ENCODE measurements at regions not wholly inside any gene's neighbourhood (a gene's known extent, or its start where the extent isn't known, plus 50 kb on each side); places are given as distances from the start of the nearest gene placed in this dataset.

DNA sequence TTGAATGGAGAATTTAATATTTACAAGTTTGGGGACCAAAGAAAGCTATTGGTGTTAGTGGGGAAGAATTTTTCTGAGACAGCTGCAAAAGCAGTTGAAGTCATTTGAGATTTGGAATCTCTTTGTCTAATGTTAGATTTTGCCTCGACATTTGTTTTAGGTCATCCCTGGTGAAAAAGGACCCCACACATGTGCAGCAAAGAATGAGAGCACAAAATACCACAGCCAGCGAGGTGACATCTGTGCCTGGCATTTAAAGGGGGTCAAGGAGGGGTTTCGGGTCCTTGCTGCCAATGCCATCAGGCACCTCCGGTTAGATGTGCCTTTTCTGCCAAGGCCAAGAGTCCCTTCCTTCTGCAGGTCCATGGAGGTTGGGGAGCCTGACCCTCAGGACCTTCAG, 173.3 kb downstream of the TRIB2 start (continued):
- TF ChIP-seq, protein P1, sequence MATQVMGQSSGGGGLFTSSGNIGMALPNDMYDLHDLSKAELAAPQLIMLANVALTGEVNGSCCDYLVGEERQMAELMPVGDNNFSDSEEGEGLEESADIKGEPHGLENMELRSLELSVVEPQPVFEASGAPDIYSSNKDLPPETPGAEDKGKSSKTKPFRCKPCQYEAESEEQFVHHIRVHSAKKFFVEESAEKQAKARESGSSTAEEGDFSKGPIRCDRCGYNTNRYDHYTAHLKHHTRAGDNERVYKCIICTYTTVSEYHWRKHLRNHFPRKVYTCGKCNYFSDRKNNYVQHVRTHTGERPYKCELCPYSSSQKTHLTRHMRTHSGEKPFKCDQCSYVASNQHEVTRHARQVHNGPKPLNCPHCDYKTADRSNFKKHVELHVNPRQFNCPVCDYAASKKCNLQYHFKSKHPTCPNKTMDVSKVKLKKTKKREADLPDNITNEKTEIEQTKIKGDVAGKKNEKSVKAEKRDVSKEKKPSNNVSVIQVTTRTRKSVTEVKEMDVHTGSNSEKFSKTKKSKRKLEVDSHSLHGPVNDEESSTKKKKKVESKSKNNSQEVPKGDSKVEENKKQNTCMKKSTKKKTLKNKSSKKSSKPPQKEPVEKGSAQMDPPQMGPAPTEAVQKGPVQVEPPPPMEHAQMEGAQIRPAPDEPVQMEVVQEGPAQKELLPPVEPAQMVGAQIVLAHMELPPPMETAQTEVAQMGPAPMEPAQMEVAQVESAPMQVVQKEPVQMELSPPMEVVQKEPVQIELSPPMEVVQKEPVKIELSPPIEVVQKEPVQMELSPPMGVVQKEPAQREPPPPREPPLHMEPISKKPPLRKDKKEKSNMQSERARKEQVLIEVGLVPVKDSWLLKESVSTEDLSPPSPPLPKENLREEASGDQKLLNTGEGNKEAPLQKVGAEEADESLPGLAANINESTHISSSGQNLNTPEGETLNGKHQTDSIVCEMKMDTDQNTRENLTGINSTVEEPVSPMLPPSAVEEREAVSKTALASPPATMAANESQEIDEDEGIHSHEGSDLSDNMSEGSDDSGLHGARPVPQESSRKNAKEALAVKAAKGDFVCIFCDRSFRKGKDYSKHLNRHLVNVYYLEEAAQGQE (IDR thresholded peaks at IDR 0.05; ENCODE audit: unreplicated experiment): no peak
- no peak for TF ChIP-seq ZNF114 (CRISPR knock-in tag; IDR thresholded peaks at IDR 0.05)
- TF ChIP-seq JUNB (IDR thresholded peaks at IDR 0.05; ENCODE audit: unreplicated experiment): no peak

DNA sequence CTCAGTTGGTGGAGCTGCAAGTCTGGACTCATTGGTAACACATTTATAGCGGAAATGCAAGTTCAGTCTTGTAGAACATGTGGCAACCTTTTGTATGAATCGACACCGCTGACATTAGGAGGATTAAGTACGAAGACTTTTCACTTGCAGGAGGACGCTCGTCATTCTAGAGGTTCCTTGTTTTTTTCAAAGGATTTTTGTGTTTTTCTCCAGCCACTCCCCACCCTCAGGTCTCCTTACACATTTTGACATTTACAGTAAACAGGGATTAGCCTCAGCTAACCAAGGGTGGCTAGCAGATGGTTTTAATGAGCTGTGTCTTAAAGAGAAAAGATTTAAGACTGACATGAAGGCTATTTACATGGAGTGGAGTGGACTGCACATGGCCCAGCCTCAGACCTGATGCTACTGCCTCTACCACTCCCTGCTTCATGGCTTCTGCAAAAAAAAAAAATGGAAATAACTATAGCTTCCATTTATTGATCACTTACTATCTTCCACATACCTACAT, 173.8 kb downstream of the TRIB2 start:
- H3K9me2 ChIP-seq (ENCODE audit: insufficient read depth): 0 out of 2 replicates have a peak, but pooled peaks cover 20% of the 10 kb centered on the region
- H3K4me1 ChIP-seq (ENCODE audit: insufficient read depth): peaks cover 5% of the 10 kb centered on the region
- no peaks in the 10 kb centered on the region for H3K27me3 ChIP-seq (ENCODE audit: insufficient read depth)
- H3F3A ChIP-seq (replicated peaks; ENCODE audit: low read depth): no peaks in the 10 kb centered on the region
- Mint-ChIP-seq H3K27me3 (ENCODE audit: insufficient read depth, low read depth, poor library complexity) (no peaks in the 10 kb centered on the region), H3K4me1 (peaks cover 3% of the 10 kb centered on the region; the same call in 2 of the 3 replicates), H3K36me3 (ENCODE audit: low read depth) (no peaks in the 10 kb centered on the region; the same call in 2 of the 3 replicates), H3K27ac (no peak overlapping the region), H3K9me3 (peaks cover 9% of the 10 kb centered on the region), H3K4me3 (no peak overlapping the region)
- no peak overlapping the region for H2AFZ ChIP-seq
- no peak for DNase-seq (ENCODE audit: low spot score)
- H3K36me3 ChIP-seq (ENCODE audit: insufficient read depth): no peaks in the 10 kb centered on the region
- H3K79me2 ChIP-seq (replicated peaks; ENCODE audit: insufficient read depth): no peaks in the 10 kb centered on the region
- TF ChIP-seq ZNF114 (CRISPR knock-in tag; IDR thresholded peaks at IDR 0.05) (no peak), JUNB (IDR thresholded peaks at IDR 0.05; ENCODE audit: unreplicated experiment) (no peak), STAT1 (IDR thresholded peaks at IDR 0.05; ENCODE audit: unreplicated experiment) (no peak), POLR2AphosphoS5 (IDR thresholded peaks at IDR 0.05; ENCODE audit: low read depth) (no peak), NANOG (IDR thresholded peaks at IDR 0.05; ENCODE audit: borderline replicate concordance) (no peak), EZH2phosphoT487 (IDR thresholded peaks at IDR 0.05; ENCODE audit: unreplicated experiment) (no peak), EZH2 (IDR thresholded peaks at IDR 0.05; ENCODE audit: low read depth, unreplicated experiment) (no peak), CREB1 (CRISPR knock-in tag; IDR thresholded peaks at IDR 0.05; ENCODE audit: low read depth) (no peak)
- TF ChIP-seq, protein P2, sequence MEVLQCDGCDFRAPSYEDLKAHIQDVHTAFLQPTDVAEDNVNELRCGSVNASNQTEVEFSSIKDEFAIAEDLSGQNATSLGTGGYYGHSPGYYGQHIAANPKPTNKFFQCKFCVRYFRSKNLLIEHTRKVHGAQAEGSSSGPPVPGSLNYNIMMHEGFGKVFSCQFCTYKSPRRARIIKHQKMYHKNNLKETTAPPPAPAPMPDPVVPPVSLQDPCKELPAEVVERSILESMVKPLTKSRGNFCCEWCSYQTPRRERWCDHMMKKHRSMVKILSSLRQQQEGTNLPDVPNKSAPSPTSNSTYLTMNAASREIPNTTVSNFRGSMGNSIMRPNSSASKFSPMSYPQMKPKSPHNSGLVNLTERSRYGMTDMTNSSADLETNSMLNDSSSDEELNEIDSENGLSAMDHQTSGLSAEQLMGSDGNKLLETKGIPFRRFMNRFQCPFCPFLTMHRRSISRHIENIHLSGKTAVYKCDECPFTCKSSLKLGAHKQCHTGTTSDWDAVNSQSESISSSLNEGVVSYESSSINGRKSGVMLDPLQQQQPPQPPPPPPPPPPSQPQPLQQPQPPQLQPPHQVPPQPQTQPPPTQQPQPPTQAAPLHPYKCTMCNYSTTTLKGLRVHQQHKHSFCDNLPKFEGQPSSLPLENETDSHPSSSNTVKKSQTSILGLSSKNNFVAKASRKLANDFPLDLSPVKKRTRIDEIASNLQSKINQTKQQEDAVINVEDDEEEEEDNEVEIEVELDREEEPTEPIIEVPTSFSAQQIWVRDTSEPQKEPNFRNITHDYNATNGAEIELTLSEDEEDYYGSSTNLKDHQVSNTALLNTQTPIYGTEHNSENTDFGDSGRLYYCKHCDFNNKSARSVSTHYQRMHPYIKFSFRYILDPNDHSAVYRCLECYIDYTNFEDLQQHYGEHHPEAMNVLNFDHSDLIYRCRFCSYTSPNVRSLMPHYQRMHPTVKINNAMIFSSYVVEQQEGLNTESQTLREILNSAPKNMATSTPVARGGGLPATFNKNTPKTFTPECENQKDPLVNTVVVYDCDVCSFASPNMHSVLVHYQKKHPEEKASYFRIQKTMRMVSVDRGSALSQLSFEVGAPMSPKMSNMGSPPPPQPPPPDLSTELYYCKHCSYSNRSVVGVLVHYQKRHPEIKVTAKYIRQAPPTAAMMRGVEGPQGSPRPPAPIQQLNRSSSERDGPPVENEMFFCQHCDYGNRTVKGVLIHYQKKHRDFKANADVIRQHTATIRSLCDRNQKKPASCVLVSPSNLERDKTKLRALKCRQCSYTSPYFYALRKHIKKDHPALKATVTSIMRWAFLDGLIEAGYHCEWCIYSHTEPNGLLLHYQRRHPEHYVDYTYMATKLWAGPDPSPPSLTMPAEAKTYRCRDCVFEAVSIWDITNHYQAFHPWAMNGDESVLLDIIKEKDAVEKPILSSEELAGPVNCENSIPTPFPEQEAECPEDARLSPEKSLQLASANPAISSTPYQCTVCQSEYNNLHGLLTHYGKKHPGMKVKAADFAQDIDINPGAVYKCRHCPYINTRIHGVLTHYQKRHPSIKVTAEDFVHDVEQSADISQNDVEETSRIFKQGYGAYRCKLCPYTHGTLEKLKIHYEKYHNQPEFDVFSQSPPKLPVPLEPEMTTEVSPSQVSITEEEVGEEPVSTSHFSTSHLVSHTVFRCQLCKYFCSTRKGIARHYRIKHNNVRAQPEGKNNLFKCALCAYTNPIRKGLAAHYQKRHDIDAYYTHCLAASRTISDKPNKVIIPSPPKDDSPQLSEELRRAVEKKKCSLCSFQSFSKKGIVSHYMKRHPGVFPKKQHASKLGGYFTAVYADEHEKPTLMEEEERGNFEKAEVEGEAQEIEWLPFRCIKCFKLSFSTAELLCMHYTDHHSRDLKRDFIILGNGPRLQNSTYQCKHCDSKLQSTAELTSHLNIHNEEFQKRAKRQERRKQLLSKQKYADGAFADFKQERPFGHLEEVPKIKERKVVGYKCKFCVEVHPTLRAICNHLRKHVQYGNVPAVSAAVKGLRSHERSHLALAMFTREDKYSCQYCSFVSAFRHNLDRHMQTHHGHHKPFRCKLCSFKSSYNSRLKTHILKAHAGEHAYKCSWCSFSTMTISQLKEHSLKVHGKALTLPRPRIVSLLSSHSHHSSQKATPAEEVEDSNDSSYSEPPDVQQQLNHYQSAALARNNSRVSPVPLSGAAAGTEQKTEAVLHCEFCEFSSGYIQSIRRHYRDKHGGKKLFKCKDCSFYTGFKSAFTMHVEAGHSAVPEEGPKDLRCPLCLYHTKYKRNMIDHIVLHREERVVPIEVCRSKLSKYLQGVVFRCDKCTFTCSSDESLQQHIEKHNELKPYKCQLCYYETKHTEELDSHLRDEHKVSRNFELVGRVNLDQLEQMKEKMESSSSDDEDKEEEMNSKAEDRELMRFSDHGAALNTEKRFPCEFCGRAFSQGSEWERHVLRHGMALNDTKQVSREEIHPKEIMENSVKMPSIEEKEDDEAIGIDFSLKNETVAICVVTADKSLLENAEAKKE (CRISPR knock-in tag; IDR thresholded peaks at IDR 0.05): no peak
- TF ChIP-seq, protein P3, sequence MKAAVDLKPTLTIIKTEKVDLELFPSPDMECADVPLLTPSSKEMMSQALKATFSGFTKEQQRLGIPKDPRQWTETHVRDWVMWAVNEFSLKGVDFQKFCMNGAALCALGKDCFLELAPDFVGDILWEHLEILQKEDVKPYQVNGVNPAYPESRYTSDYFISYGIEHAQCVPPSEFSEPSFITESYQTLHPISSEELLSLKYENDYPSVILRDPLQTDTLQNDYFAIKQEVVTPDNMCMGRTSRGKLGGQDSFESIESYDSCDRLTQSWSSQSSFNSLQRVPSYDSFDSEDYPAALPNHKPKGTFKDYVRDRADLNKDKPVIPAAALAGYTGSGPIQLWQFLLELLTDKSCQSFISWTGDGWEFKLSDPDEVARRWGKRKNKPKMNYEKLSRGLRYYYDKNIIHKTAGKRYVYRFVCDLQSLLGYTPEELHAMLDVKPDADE (IDR thresholded peaks at IDR 0.05): no peak
- TF ChIP-seq, protein P1 (IDR thresholded peaks at IDR 0.05; ENCODE audit: unreplicated experiment): no peak
- H3K4me2 ChIP-seq: no peak overlapping the region
- ATAC-seq: no peak
- no peak overlapping the region for H3K4me3 ChIP-seq
- H3K27ac ChIP-seq (ENCODE audit: low read depth): no peak overlapping the region
- H4K20me1 ChIP-seq (replicated peaks; ENCODE audit: insufficient read depth): no peaks in the 10 kb centered on the region
